NCI-H2196 treated with DMSO at 0.1 percent for 48 hours (cell line): ENCODE measurements at regions not wholly inside any gene's neighbourhood (a gene's known extent, or its start where the extent isn't known, plus 50 kb on each side); places are given as distances from the start of the nearest gene placed in this dataset.
A peak's percentile ranks its signal among the peaks of the same experiment; 100 is the strongest.
"Not testable (repeated sequence)": the region's sequence is repeated elsewhere in the genome, so short reads cannot be mapped to it uniquely, and the experiment has no call there.

ENCODE experiments used
- DNase-seq: peaks from one replicate; lab custom pipeline; 2025; ENCODE audit not compliant: unreplicated experiment; lab: John Stamatoyannopoulos, UW

DNA sequence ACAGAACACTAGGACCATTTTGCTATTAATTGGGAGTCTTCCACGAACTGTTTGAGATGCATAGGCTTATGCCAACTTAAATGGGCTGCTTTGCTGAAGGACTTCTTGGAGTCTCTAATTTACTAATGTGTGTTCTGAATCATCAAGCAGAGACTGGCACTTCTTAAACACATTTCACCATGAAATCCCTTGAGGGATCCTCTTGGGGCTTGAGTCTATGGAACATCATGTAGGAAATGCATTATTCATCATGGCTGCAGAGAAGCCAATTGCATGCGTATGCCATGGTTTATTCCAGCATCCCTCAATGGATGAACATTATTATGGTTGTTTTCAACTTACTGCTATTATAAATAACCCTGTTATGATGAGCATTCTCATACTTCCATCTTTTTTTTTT, 73.4 kb downstream of the FGD2 start:
- DNase-seq, result no peak

GRCh38 chr6:37081042-37081607, 75.7 kb downstream of the FGD2 start:
- DNase-seq, result no peak

- no peak for DNase-seq
Observed at GRCh38 chr6:37082390-37083130, 77.1 kb downstream of the FGD2 start.

GRCh38 chr6:37083243-37084138, 78.0 kb downstream of the FGD2 start:
- peak; percentile 78 for DNase-seq

GRCh38 chr6:37084665-37085064, 79.2 kb downstream of the FGD2 start:
- not testable (repeated sequence) for DNase-seq

DNA sequence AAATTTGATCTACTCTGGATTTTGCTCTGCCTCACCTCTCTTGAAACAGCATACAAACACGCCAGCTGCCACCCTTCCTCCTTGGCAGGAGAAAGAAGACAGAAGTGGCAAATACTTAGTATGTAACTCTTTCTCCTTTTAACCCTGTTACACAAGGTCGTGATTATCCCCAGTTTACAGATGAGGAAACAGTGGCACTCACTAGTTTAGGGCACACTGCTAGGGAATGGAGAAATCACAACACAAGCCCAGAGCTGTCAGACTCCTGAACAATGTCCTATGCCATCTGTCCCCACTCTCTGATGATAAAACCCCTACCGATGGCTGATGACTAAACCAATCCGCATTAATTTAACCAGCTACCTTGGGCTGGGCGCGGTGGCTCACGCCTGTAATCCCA, 79.7 kb downstream of the FGD2 start:
- DNase-seq, result no peak

- DNase-seq, result no peak
Observed at GRCh38 chr6:37088897-37089296, 81.1 kb upstream of the PIM1 start.

- no peak for DNase-seq
Observed at GRCh38 chr6:37089783-37090182, 80.2 kb upstream of the PIM1 start.

GRCh38 chr6:37091104-37091503, 78.8 kb upstream of the PIM1 start:
- DNase-seq, result not testable (repeated sequence)

- not testable (repeated sequence) for DNase-seq
Observed at GRCh38 chr6:37091586-37091985, 78.4 kb upstream of the PIM1 start.

- DNase-seq, result no peak
Observed at GRCh38 chr6:37092923-37093727, 76.8 kb upstream of the PIM1 start.

- no peak for DNase-seq
Observed at GRCh38 chr6:37093728-37094069, 76.3 kb upstream of the PIM1 start.

DNA sequence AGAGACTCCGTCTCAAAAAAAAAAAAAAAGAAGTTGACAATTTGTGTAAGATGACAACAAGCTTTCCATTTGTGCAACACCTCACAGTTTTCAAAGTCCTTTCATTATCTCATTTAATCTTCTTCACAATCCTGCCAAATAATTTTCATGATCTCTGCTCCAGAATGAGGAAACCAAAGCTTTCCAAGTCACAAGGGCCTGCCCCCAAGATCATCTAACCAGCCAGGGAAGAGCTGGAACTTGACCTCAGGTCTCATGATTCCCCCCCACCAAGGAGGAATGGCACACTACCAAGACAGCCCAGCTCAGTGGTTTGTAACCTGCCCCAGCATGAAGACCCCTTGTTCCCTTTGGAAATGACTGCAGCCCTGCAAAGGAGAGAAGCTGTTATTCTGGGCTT, 74.0 kb upstream of the PIM1 start:
- no peak for DNase-seq

GRCh38 chr6:37097335-37097734, 72.6 kb upstream of the PIM1 start:
- no peak for DNase-seq

DNA sequence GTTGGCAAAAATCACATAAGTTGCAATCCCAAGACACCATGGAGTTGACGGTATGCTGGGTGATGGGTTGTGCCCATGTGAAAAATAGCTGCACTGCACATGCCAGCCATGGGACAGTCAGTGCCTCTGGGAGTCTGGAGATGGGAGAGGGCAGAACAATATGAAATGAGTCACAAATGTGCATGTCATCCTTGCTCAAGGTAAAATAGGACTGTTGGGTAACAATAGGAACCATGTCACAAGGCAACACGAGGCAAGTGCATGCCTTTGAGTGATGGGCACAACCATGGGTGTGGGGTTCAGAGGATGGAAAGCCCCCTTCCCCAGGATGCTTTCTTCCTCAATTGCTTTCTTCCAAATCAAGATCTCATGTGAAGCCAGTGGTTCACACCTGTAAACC, 70.5 kb upstream of the PIM1 start:
- no peak for DNase-seq

DNA sequence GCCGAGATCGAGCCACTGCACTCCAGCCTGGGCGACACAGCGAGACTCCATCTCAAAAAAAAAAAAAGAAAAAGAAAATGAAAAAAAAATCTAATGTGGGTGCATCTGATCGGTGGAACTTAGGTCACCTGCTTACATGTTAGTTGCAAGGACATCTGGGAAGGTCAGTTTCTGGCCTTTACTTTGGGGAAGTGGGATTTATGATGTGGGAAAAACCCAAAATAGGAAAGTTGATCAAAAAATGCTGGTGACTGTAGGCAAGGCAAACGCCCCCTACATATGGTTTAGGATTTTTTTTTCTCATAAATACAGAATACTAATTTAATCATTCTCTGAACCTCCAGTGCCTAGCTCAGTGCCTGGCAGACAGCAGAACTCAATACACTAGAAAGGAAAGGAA, 69.2 kb upstream of the PIM1 start:
- DNase-seq, result no peak

DNA sequence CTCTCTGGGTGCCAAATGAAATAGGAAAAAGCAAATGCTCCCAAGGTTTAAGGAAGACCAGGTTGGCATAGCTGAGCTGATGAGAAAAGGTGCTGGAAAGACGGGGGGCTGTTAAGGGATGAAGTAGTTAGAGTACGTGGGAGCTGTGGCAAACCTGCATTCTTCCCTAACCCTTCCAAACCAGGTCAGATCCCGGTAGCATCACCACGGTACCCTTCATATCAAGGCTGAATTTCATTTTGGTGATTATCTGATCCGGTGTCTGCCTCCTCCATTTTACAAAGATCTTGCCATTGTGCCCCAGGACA, 68.0 kb upstream of the PIM1 start:
- no peak for DNase-seq

DNA sequence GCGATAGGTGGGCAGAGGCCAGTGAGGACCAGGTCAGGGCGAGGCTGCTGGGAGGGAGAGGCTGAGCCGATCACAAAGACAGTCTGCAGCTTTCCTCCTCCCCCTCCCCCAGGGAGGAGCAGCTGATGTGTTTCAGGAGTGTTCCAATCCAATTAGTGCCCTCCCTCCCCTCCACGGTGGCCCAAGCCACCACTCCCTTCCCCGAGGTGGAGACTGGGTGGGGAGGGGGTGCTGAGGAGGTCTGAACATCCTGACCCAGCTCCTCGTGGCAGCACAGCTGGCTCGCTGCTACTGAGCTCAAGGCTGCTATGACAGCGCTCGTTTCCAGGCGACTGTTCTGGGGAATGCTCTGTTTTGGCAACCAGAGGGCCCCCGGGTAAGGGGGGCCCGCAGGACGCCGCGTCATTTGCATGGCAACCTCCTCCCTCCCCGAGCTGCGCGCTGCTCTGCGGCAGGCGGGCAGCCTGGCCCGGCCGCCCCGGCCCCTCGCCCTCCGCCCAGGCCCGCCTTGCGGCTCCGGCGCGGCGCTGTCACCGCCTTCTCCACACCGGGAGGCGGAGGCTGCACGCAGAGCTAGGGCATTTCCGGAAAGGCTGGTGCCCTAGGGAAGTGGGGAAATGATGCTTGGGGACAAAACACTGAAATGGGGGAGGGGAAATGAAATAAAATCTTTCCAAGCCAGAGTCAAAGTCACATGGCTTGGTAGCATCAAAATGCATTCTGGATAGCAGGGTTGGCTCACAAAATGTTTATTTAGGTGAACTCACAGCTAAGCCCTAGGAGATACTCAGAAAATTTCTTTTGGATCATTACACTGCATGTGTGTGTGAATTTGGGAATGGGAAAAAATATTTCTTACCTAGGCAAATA, 67.4 kb upstream of the PIM1 start:
- peak; percentile 92 for DNase-seq

- DNase-seq, result peak; percentile 81
Observed at GRCh38 chr6:37103169-37104039, 66.5 kb upstream of the PIM1 start.

DNA sequence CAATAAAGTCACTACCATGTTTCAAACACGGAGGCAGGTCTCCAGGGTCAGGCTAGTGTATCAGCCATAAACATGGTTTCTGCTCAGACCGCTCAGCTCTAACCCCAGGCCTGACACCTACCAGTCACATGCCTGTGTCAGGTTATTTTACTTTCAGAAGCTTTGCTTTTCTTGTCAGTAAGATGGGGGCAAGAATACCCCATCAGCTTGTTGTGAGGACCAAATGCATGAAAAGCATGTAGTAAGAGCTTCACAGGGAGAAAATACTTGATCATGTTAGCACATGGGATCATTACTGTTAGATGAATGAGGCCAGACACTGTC, 65.2 kb upstream of the PIM1 start:
- no peak for DNase-seq
